OCI-LY3 (cell line): ENCODE measurements at regions not wholly inside any gene's neighbourhood (a gene's known extent, or its start where the extent isn't known, plus 50 kb on each side); places are given as distances from the start of the nearest gene placed in this dataset.

ENCODE experiments used
- CTCF ChIP-seq: fragments of 200-600, 300-600 bp; sonication (generic); IDR thresholded peaks from 2 replicates; pipeline ENCODE4 v1.5.1; 2014; ENCODE audit warnings: antibody characterized with exemption, low read length, low read depth
- EZH2phosphoT487 ChIP-seq: fragments of 200-600 bp; shearing (Covaris generic); IDR thresholded peaks from 2 replicates; pipeline ENCODE4 v1.6.1; 2018; ENCODE audit warnings: antibody characterized with exemption, mixed run types, low read depth

GRCh38 chr16:54430491-54431030 is 144.0 kb upstream of the IRX3 start:
- TF ChIP-seq CTCF (no peak), EZH2phosphoT487 (no peak)
